ENCODE measurements at regions not wholly inside any gene's neighbourhood (a gene's known extent, or its start where the extent isn't known, plus 50 kb on each side); places are given as distances from the start of the nearest gene placed in this dataset.
"Not testable (repeated sequence)": the region's sequence is repeated elsewhere in the genome, so short reads cannot be mapped to it uniquely, and the experiment has no call there.

- no peak overlapping the region for H3K27ac ChIP-seq (replicated peaks)
- H3K36me3 ChIP-seq: no peaks in the 10 kb centered on the region
- H3K9me3 ChIP-seq (replicated peaks): peaks cover 14% of the 10 kb centered on the region
- DNase-seq: no peak
- no peak overlapping the region for H3K4me3 ChIP-seq
- no peaks in the 10 kb centered on the region for H3K4me1 ChIP-seq
- no peak for TF ChIP-seq CTCF (IDR thresholded peaks at IDR 0.05; ENCODE audit: borderline replicate concordance)
- intact Hi-C loops (cut with micrococcal nuclease): no loop called here
- H3K27me3 ChIP-seq (ENCODE audit: low read depth): no peaks in the 10 kb centered on the region
These were observed 705.5 kb downstream of the IPMK start for GRCh38 chr10:57562211-57562610.

GRCh38 chr10:57551774-57552173 is 715.9 kb downstream of the IPMK start:
- H3K27ac ChIP-seq (replicated peaks); H3K4me3 ChIP-seq; H3K4me1 ChIP-seq; intact Hi-C loops (cut with micrococcal nuclease); DNase-seq; H3K36me3 ChIP-seq; H3K27me3 ChIP-seq (ENCODE audit: low read depth): not testable (repeated sequence)
- H3K9me3 ChIP-seq (replicated peaks): peaks cover 31% of the 10 kb centered on the region

GRCh38 chr10:57535306-57535705 is 732.4 kb downstream of the IPMK start:
- Histone ChIP-seq H3K4me1 (no peaks in the 10 kb centered on the region), H3K36me3 (no peaks in the 10 kb centered on the region), H3K27me3 (ENCODE audit: low read depth) (no peaks in the 10 kb centered on the region), H3K27ac (replicated peaks) (no peak overlapping the region), H3K4me3 (no peak overlapping the region), H3K9me3 (replicated peaks) (no peaks in the 10 kb centered on the region)
- intact Hi-C loops (cut with micrococcal nuclease): no loop called here
- no peak for TF ChIP-seq CTCF (IDR thresholded peaks at IDR 0.05; ENCODE audit: borderline replicate concordance)
- DNase-seq: no peak

- intact Hi-C loops (cut with micrococcal nuclease): no loop called here
- DNase-seq: no peak
These were observed 754.1 kb downstream of the IPMK start for GRCh38 chr10:57513637-57514036.

GRCh38 chr10:57507788-57508187 is 759.9 kb downstream of the IPMK start:
- no peak for DNase-seq
- Histone ChIP-seq H3K36me3 (no peaks in the 10 kb centered on the region), H3K27ac (replicated peaks) (no peak overlapping the region), H3K27me3 (ENCODE audit: low read depth) (no peaks in the 10 kb centered on the region), H3K9me3 (replicated peaks) (peaks cover 18% of the 10 kb centered on the region), H3K4me1 (no peaks in the 10 kb centered on the region), H3K4me3 (no peak overlapping the region)
- TF ChIP-seq CTCF (IDR thresholded peaks at IDR 0.05; ENCODE audit: borderline replicate concordance): no peak
- intact Hi-C loops (cut with micrococcal nuclease): no loop called here

More at GRCh38 chr10:57513637-57514036, 754.1 kb downstream of the IPMK start:
- H3K9me3 ChIP-seq (replicated peaks): peaks cover 16% of the 10 kb centered on the region
- TF ChIP-seq CTCF (IDR thresholded peaks at IDR 0.05; ENCODE audit: borderline replicate concordance): no peak
- H3K4me1 ChIP-seq: no peaks in the 10 kb centered on the region
- no peak overlapping the region for H3K27ac ChIP-seq (replicated peaks)
- H3K4me3 ChIP-seq: no peak overlapping the region
- H3K36me3 ChIP-seq: no peaks in the 10 kb centered on the region
- H3K27me3 ChIP-seq (ENCODE audit: low read depth): no peaks in the 10 kb centered on the region

GRCh38 chr10:57506414-57507094 is 761.1 kb downstream of the IPMK start:
- Histone ChIP-seq H3K9me3 (replicated peaks) (peaks cover 18% of the 10 kb centered on the region), H3K36me3 (no peaks in the 10 kb centered on the region), H3K27me3 (ENCODE audit: low read depth) (no peaks in the 10 kb centered on the region), H3K27ac (replicated peaks) (no peak overlapping the region), H3K4me3 (no peak overlapping the region), H3K4me1 (no peaks in the 10 kb centered on the region)
- TF ChIP-seq CTCF (IDR thresholded peaks at IDR 0.05; ENCODE audit: borderline replicate concordance): no peak
- intact Hi-C loops (cut with micrococcal nuclease): no loop called here
- DNase-seq: no peak

Data from left ventricle myocardium inferior (tissue), 1 donor.